Immature natural killer cell (primary cell): ENCODE measurements at regions not wholly inside any gene's neighbourhood (a gene's known extent, or its start where the extent isn't known, plus 50 kb on each side); places are given as distances from the start of the nearest gene placed in this dataset.
"Not testable (repeated sequence)": the region's sequence is repeated elsewhere in the genome, so short reads cannot be mapped to it uniquely, and the experiment has no call there.

Source experiments
- DNase-seq, 3 donors: peaks; one replicate each; pipeline ENCODE4 v3.0.0; 2022; ENCODE audit warnings: mixed read lengths in 1 of 3
- H3K27ac Mint-ChIP-seq, 6 donors: one replicate each; pipeline ENCODE4 v1.8.0; 2020; ENCODE audit warnings: mixed read lengths in 6 of 6, mild to moderate bottlenecking in 5 of 6, inconsistent platforms in 4 of 6, moderate library complexity in 3 of 6
- H3K27me3 Mint-ChIP-seq, 3 donors: one replicate each; pipeline ENCODE4 v1.8.0; 2020 to 2021; ENCODE audit warnings: low read depth in 3 of 3, mild to moderate bottlenecking in 3 of 3, mixed read lengths in 3 of 3, moderate library complexity in 3 of 3, inconsistent platforms in 1 of 3
- H3K36me3 Mint-ChIP-seq, 3 donors: one replicate each; pipeline ENCODE4 v1.8.0; 2020; ENCODE audit warnings: mixed read lengths in 3 of 3, inconsistent platforms in 2 of 3, mild to moderate bottlenecking in 2 of 3
- H3K4me1 Mint-ChIP-seq, 2 donors: one replicate each; pipeline ENCODE4 v1.8.0; 2020; ENCODE audit warnings: inconsistent platforms in 2 of 2, mild to moderate bottlenecking in 2 of 2, mixed read lengths in 2 of 2, moderate library complexity in 1 of 2
- H3K4me3 Mint-ChIP-seq, 5 donors: one replicate each; pipeline ENCODE4 v1.8.0; 2020; ENCODE audit warnings: mild to moderate bottlenecking in 5 of 5, mixed read lengths in 5 of 5, inconsistent platforms in 3 of 5, moderate library complexity in 3 of 5
- H3K9me3 Mint-ChIP-seq, 6 donors: one replicate each; pipeline ENCODE4 v1.8.0; 2020; ENCODE audit warnings: mild to moderate bottlenecking in 6 of 6, mixed read lengths in 6 of 6, inconsistent platforms in 4 of 6, moderate library complexity in 3 of 6

- DNase-seq, result no peak
- Mint-ChIP-seq H3K36me3 (no peaks in the 10 kb centered on the region), H3K4me1 (no peaks in the 10 kb centered on the region), H3K4me3 (no peak overlapping the region), H3K9me3 (no peaks in the 10 kb centered on the region), H3K27me3 (peaks cover 0 to 6% (median 2%) of the 10 kb centered on the region in 3 donors), H3K27ac (no peak overlapping the region)
These were observed 83.4 kb downstream of the TNFRSF13B start for GRCh38 chr17:16888413-16889087.

- no peak overlapping the region for H3K4me3 Mint-ChIP-seq
- peaks cover 2 to 6% (median 3%) of the 10 kb centered on the region in 3 donors for H3K27me3 Mint-ChIP-seq
- no peaks in the 10 kb centered on the region for H3K4me1 Mint-ChIP-seq
- no peak overlapping the region for H3K27ac Mint-ChIP-seq
- H3K9me3 Mint-ChIP-seq, result no peaks in the 10 kb centered on the region
- DNase-seq, result no peak
- H3K36me3 Mint-ChIP-seq, result no peaks in the 10 kb centered on the region
These were observed 84.3 kb downstream of the TNFRSF13B start for GRCh38 chr17:16887523-16888095.

- H3K9me3 Mint-ChIP-seq, result no peaks in the 10 kb centered on the region
- no peaks in the 10 kb centered on the region for H3K36me3 Mint-ChIP-seq
- peaks cover 2 to 6% (median 3%) of the 10 kb centered on the region in 3 donors for H3K27me3 Mint-ChIP-seq
- H3K4me1 Mint-ChIP-seq, result no peaks in the 10 kb centered on the region
- no peak overlapping the region for H3K4me3 Mint-ChIP-seq
- H3K27ac Mint-ChIP-seq, result no peak overlapping the region
- DNase-seq, result no peak
These were observed 85.1 kb downstream of the TNFRSF13B start for GRCh38 chr17:16886655-16887322.

GRCh38 chr17:16885204-16885603 lies 86.7 kb downstream of the TNFRSF13B start:
- H3K4me3 Mint-ChIP-seq, DNase-seq, H3K36me3 Mint-ChIP-seq, H3K4me1 Mint-ChIP-seq, H3K27ac Mint-ChIP-seq, H3K9me3 Mint-ChIP-seq, H3K27me3 Mint-ChIP-seq: not testable (repeated sequence)

- not testable (repeated sequence) for H3K36me3 Mint-ChIP-seq, DNase-seq, H3K27ac Mint-ChIP-seq, H3K4me3 Mint-ChIP-seq, H3K27me3 Mint-ChIP-seq, H3K9me3 Mint-ChIP-seq, H3K4me1 Mint-ChIP-seq
These were observed 89.0 kb downstream of the TNFRSF13B start for GRCh38 chr17:16882926-16883265.

GRCh38 chr17:16882243-16882925 lies 89.5 kb downstream of the TNFRSF13B start:
- DNase-seq, result no peak
- H3K36me3 Mint-ChIP-seq, result peaks cover 0 to under 1% (median 0%) of the 10 kb centered on the region in 3 donors
- H3K9me3 Mint-ChIP-seq, result no peaks in the 10 kb centered on the region
- no peak overlapping the region for H3K4me3 Mint-ChIP-seq
- H3K27ac Mint-ChIP-seq, result no peak overlapping the region
- no peaks in the 10 kb centered on the region for H3K4me1 Mint-ChIP-seq
- H3K27me3 Mint-ChIP-seq, result peaks cover 0 to 10% (median 3%) of the 10 kb centered on the region in 3 donors

- no peak overlapping the region for H3K4me3 Mint-ChIP-seq
- no peak for DNase-seq
- H3K9me3 Mint-ChIP-seq, result no peaks in the 10 kb centered on the region
- peaks cover 0 to 3% (median 0%) of the 10 kb centered on the region in 3 donors for H3K36me3 Mint-ChIP-seq
- H3K4me1 Mint-ChIP-seq, result no peaks in the 10 kb centered on the region
- H3K27ac Mint-ChIP-seq, result no peak overlapping the region
- peaks cover 0 to 6% (median 3%) of the 10 kb centered on the region in 3 donors for H3K27me3 Mint-ChIP-seq
These were observed 90.5 kb downstream of the TNFRSF13B start for GRCh38 chr17:16881239-16881924.

GRCh38 chr17:16880843-16881230 lies 91.1 kb downstream of the TNFRSF13B start:
- no peak overlapping the region for H3K4me3 Mint-ChIP-seq
- H3K36me3 Mint-ChIP-seq, result peaks cover 0 to 3% (median 0%) of the 10 kb centered on the region in 3 donors
- H3K27ac Mint-ChIP-seq, result no peak overlapping the region
- no peaks in the 10 kb centered on the region for H3K4me1 Mint-ChIP-seq
- H3K27me3 Mint-ChIP-seq, result peaks cover 0 to 4% (median 3%) of the 10 kb centered on the region in 3 donors
- DNase-seq, result no peak
- no peaks in the 10 kb centered on the region for H3K9me3 Mint-ChIP-seq

- DNase-seq, result no peak
- H3K4me1 Mint-ChIP-seq, result no peaks in the 10 kb centered on the region
- H3K4me3 Mint-ChIP-seq, result no peak overlapping the region
- no peaks in the 10 kb centered on the region for H3K9me3 Mint-ChIP-seq
- H3K27ac Mint-ChIP-seq, result no peak overlapping the region
- H3K27me3 Mint-ChIP-seq, result peaks cover 0 to 4% (median 3%) of the 10 kb centered on the region in 3 donors
- peaks cover 0 to 3% (median 0%) of the 10 kb centered on the region in 3 donors for H3K36me3 Mint-ChIP-seq
These were observed 91.6 kb downstream of the TNFRSF13B start for GRCh38 chr17:16880121-16880842.

- no peak for DNase-seq
- peaks cover 0 to 3% (median 0%) of the 10 kb centered on the region in 3 donors for H3K36me3 Mint-ChIP-seq
- no peaks in the 10 kb centered on the region for H3K9me3 Mint-ChIP-seq
- H3K4me1 Mint-ChIP-seq, result no peaks in the 10 kb centered on the region
- peaks cover 0 to 6% (median 3%) of the 10 kb centered on the region in 3 donors for H3K27me3 Mint-ChIP-seq
- H3K27ac Mint-ChIP-seq, result no peak overlapping the region
- H3K4me3 Mint-ChIP-seq, result no peak overlapping the region
These were observed 92.2 kb downstream of the TNFRSF13B start for GRCh38 chr17:16879686-16880085.

- Mint-ChIP-seq H3K27me3 (peaks cover 0 to 6% (median 3%) of the 10 kb centered on the region in 3 donors), H3K27ac (no peak overlapping the region), H3K9me3 (no peaks in the 10 kb centered on the region), H3K4me1 (no peaks in the 10 kb centered on the region), H3K36me3 (peaks cover 0 to 3% (median 0%) of the 10 kb centered on the region in 3 donors), H3K4me3 (no peak overlapping the region)
- no peak for DNase-seq
These were observed 93.3 kb downstream of the TNFRSF13B start for GRCh38 chr17:16878606-16879005.

- H3K9me3 Mint-ChIP-seq, result no peaks in the 10 kb centered on the region
- no peaks in the 10 kb centered on the region for H3K4me1 Mint-ChIP-seq
- no peak overlapping the region for H3K27ac Mint-ChIP-seq
- peaks cover 0 to 6% (median 3%) of the 10 kb centered on the region in 3 donors for H3K27me3 Mint-ChIP-seq
- H3K36me3 Mint-ChIP-seq, result peaks cover 0 to 3% (median 0%) of the 10 kb centered on the region in 3 donors
- no peak for DNase-seq
- H3K4me3 Mint-ChIP-seq, result no peak overlapping the region
These were observed 93.8 kb downstream of the TNFRSF13B start for GRCh38 chr17:16878084-16878483.

GRCh38 chr17:16877099-16877498 lies 94.8 kb downstream of the TNFRSF13B start:
- no peak overlapping the region for H3K27ac Mint-ChIP-seq
- no peak overlapping the region for H3K4me3 Mint-ChIP-seq
- H3K36me3 Mint-ChIP-seq, result peaks cover 0 to 3% (median 0%) of the 10 kb centered on the region in 3 donors
- DNase-seq, result no peak
- H3K27me3 Mint-ChIP-seq, result peaks cover 0 to 8% (median 2%) of the 10 kb centered on the region in 3 donors
- no peaks in the 10 kb centered on the region for H3K4me1 Mint-ChIP-seq
- no peaks in the 10 kb centered on the region for H3K9me3 Mint-ChIP-seq
